ENCODE measurements at regions not wholly inside any gene's neighbourhood (a gene's known extent, or its start where the extent isn't known, plus 50 kb on each side); places are given as distances from the start of the nearest gene placed in this dataset.

- in situ Hi-C loops (cut with HindIII; ENCODE audit: low pct_unique_long_range_greater_than_20kb, low sequenced_read_pairs), result no loop called here
- TF ChIP-seq JUND (IDR thresholded peaks at IDR 0.05; ENCODE audit: low read depth), result no peak
- no peak for DNase-seq (ENCODE audit: low read depth in 1 of 2, low spot score in 1 of 2)
Observed at GRCh38 chr5:173667702-173668101, 51.3 kb upstream of the BOD1 start.

GRCh38 chr5:173668245-173668800 lies 51.9 kb upstream of the BOD1 start:
- in situ Hi-C loops (cut with HindIII; ENCODE audit: low pct_unique_long_range_greater_than_20kb, low sequenced_read_pairs), result no loop called here
- TF ChIP-seq JUND (IDR thresholded peaks at IDR 0.05; ENCODE audit: low read depth), result no peak

GRCh38 chr5:173668910-173669309 lies 52.5 kb upstream of the BOD1 start:
- in situ Hi-C loops (cut with HindIII; ENCODE audit: low pct_unique_long_range_greater_than_20kb, low sequenced_read_pairs), result no loop called here
- no peak for TF ChIP-seq JUND (IDR thresholded peaks at IDR 0.05; ENCODE audit: low read depth)
- DNase-seq (ENCODE audit: low read depth in 1 of 2, low spot score in 1 of 2), result no peak

More at GRCh38 chr5:173668245-173668800, 51.9 kb upstream of the BOD1 start:
- DNase-seq (ENCODE audit: low read depth in 1 of 2, low spot score in 1 of 2), result no peak

- no peak for DNase-seq (ENCODE audit: low read depth in 1 of 2, low spot score in 1 of 2)
- in situ Hi-C loops (cut with HindIII; ENCODE audit: low pct_unique_long_range_greater_than_20kb, low sequenced_read_pairs), result no loop called here
- no peak for TF ChIP-seq JUND (IDR thresholded peaks at IDR 0.05; ENCODE audit: low read depth)
Observed at GRCh38 chr5:173669483-173669882, 53.0 kb upstream of the BOD1 start.

GRCh38 chr5:173670130-173670651 lies 53.7 kb upstream of the BOD1 start:
- DNase-seq (ENCODE audit: low read depth in 1 of 2, low spot score in 1 of 2), result peak in 1 of 2 experiments; percentile 17
- in situ Hi-C loops (cut with HindIII; ENCODE audit: low pct_unique_long_range_greater_than_20kb, low sequenced_read_pairs), result no loop called here
- no peak for TF ChIP-seq JUND (IDR thresholded peaks at IDR 0.05; ENCODE audit: low read depth)

- in situ Hi-C loops (cut with HindIII; ENCODE audit: low pct_unique_long_range_greater_than_20kb, low sequenced_read_pairs), result no loop called here
- TF ChIP-seq JUND (IDR thresholded peaks at IDR 0.05; ENCODE audit: low read depth), result no peak
- DNase-seq (ENCODE audit: low read depth in 1 of 2, low spot score in 1 of 2), result no peak
Observed at GRCh38 chr5:173670791-173671120, 54.3 kb upstream of the BOD1 start.

GRCh38 chr5:173671121-173671949 lies 54.9 kb upstream of the BOD1 start:
- in situ Hi-C loops (cut with HindIII; ENCODE audit: low pct_unique_long_range_greater_than_20kb, low sequenced_read_pairs), result no loop called here
- no peak for TF ChIP-seq JUND (IDR thresholded peaks at IDR 0.05; ENCODE audit: low read depth)
- no peak for DNase-seq (ENCODE audit: low read depth in 1 of 2, low spot score in 1 of 2)

GRCh38 chr5:173672166-173672565 lies 55.7 kb upstream of the BOD1 start:
- TF ChIP-seq JUND (IDR thresholded peaks at IDR 0.05; ENCODE audit: low read depth), result no peak
- no peak for DNase-seq (ENCODE audit: low read depth in 1 of 2, low spot score in 1 of 2)
- in situ Hi-C loops (cut with HindIII; ENCODE audit: low pct_unique_long_range_greater_than_20kb, low sequenced_read_pairs), result no loop called here

- no peak for TF ChIP-seq JUND (IDR thresholded peaks at IDR 0.05; ENCODE audit: low read depth)
- no peak for DNase-seq (ENCODE audit: low read depth in 1 of 2, low spot score in 1 of 2)
- in situ Hi-C loops (cut with HindIII; ENCODE audit: low pct_unique_long_range_greater_than_20kb, low sequenced_read_pairs), result no loop called here
Observed at GRCh38 chr5:173672891-173673290, 56.4 kb upstream of the BOD1 start.

GRCh38 chr5:173673295-173674101 lies 57.0 kb upstream of the BOD1 start:
- DNase-seq (ENCODE audit: low read depth in 1 of 2, low spot score in 1 of 2), result no peak
- TF ChIP-seq JUND (IDR thresholded peaks at IDR 0.05; ENCODE audit: low read depth), result no peak
- in situ Hi-C loops (cut with HindIII; ENCODE audit: low pct_unique_long_range_greater_than_20kb, low sequenced_read_pairs), result no loop called here

GRCh38 chr5:173675287-173675996 lies 59.0 kb upstream of the BOD1 start:
- no peak for TF ChIP-seq JUND (IDR thresholded peaks at IDR 0.05; ENCODE audit: low read depth)
- no peak for DNase-seq (ENCODE audit: low read depth in 1 of 2, low spot score in 1 of 2)
- in situ Hi-C loops (cut with HindIII; ENCODE audit: low pct_unique_long_range_greater_than_20kb, low sequenced_read_pairs), result no loop called here

- no peak for TF ChIP-seq JUND (IDR thresholded peaks at IDR 0.05; ENCODE audit: low read depth)
Observed at GRCh38 chr5:173676375-173676774, 59.9 kb upstream of the BOD1 start.

More at GRCh38 chr5:173676375-173676774, 59.9 kb upstream of the BOD1 start:
- no peak for DNase-seq (ENCODE audit: low read depth in 1 of 2, low spot score in 1 of 2)
- in situ Hi-C loops (cut with HindIII; ENCODE audit: low pct_unique_long_range_greater_than_20kb, low sequenced_read_pairs), result no loop called here

Measured in T47D (cell line).